Nephron progenitor cell (in vitro differentiated cells): ENCODE measurements at regions not wholly inside any gene's neighbourhood (a gene's known extent, or its start where the extent isn't known, plus 50 kb on each side); places are given as distances from the start of the nearest gene placed in this dataset.

Experiments used
- DNase-seq: peaks from one replicate; pipeline ENCODE4 v3.0.0; 2021
- H3K27ac Mint-ChIP-seq: 2 replicates; pipeline ENCODE4 v1.8.0; 2021; ENCODE audit warnings: mild to moderate bottlenecking, moderate library complexity, mixed read lengths
- H3K27me3 Mint-ChIP-seq: 2 replicates; pipeline ENCODE4 v1.8.0; 2021; ENCODE audit warnings: mild to moderate bottlenecking, low read depth, mixed read lengths; ENCODE audit not compliant: poor library complexity
- H3K36me3 Mint-ChIP-seq: 2 replicates; pipeline ENCODE4 v1.8.0; 2021; ENCODE audit warnings: low read depth, mixed read lengths
- H3K4me1 Mint-ChIP-seq: 2 replicates; pipeline ENCODE4 v1.8.0; 2021; ENCODE audit warnings: mixed read lengths
- H3K4me3 Mint-ChIP-seq: 2 replicates; pipeline ENCODE4 v1.8.0; 2021; ENCODE audit warnings: mild to moderate bottlenecking, moderate library complexity, mixed read lengths
- H3K9me3 Mint-ChIP-seq: 2 replicates; pipeline ENCODE4 v1.8.0; 2021; ENCODE audit warnings: mild to moderate bottlenecking, moderate library complexity, mixed read lengths
- TF ChIP-seq, protein P1 (sequence below): fragments of 200-600 bp; sonication (generic); IDR thresholded peaks from 2 replicates; pipeline ENCODE4 v1.5.0; 2021; ENCODE audit warnings: antibody characterized with exemption

GRCh38 chr7:68537051-68537773 lies 1061.1 kb upstream of the AUTS2 start:
- no peaks in the 10 kb centered on the region for H3K27me3 Mint-ChIP-seq
- peaks cover 31% of the 10 kb centered on the region for H3K9me3 Mint-ChIP-seq
- TF ChIP-seq, protein P1, sequence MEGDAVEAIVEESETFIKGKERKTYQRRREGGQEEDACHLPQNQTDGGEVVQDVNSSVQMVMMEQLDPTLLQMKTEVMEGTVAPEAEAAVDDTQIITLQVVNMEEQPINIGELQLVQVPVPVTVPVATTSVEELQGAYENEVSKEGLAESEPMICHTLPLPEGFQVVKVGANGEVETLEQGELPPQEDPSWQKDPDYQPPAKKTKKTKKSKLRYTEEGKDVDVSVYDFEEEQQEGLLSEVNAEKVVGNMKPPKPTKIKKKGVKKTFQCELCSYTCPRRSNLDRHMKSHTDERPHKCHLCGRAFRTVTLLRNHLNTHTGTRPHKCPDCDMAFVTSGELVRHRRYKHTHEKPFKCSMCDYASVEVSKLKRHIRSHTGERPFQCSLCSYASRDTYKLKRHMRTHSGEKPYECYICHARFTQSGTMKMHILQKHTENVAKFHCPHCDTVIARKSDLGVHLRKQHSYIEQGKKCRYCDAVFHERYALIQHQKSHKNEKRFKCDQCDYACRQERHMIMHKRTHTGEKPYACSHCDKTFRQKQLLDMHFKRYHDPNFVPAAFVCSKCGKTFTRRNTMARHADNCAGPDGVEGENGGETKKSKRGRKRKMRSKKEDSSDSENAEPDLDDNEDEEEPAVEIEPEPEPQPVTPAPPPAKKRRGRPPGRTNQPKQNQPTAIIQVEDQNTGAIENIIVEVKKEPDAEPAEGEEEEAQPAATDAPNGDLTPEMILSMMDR = no peak
- H3K36me3 Mint-ChIP-seq = peaks cover 6% of the 10 kb centered on the region
- no peak overlapping the region for H3K27ac Mint-ChIP-seq
- DNase-seq = no peak
- H3K4me1 Mint-ChIP-seq = peaks cover 8% of the 10 kb centered on the region
- no peak overlapping the region for H3K4me3 Mint-ChIP-seq

DNA sequence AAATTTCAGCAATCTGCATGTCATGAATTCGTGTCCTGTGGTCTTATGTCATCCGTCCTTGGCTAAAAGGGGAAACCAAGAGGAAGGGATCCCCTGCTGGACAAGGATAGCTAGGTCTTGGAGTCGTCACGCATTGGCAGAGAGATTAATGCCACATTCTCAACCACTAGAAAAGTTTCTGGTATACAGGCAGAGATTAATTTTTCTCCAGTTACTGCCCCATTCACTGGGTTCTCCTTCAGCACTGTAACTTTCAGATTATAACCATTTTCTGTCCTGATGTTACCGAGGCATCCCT lies 1060.6 kb upstream of the AUTS2 start:
- H3K9me3 Mint-ChIP-seq = peaks cover 31% of the 10 kb centered on the region
- no peak overlapping the region for H3K27ac Mint-ChIP-seq
- no peak overlapping the region for H3K4me3 Mint-ChIP-seq
- H3K36me3 Mint-ChIP-seq = peaks cover 6% of the 10 kb centered on the region
- peaks cover 8% of the 10 kb centered on the region for H3K4me1 Mint-ChIP-seq
- TF ChIP-seq, protein P1 = no peak
- no peak for DNase-seq
- H3K27me3 Mint-ChIP-seq = no peaks in the 10 kb centered on the region

DNA sequence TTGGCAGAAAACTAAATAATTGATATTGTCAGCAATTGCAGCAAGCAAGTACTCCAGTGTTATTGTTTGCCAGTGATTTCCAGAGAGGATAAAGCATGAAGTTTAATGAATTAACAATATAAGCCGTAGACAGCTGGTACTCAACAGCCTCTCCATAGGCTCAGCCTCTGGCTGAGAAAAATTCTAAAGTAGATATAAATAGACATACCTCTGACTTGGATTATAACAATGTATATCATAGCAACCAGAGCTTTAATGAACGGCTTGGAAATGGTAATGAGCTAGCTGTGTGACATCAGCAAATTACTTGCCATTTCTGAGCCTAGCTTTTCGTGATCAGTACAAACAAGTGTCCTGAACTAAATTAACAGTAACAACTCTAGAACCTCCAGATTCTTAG lies 1055.4 kb upstream of the AUTS2 start:
- no peak for DNase-seq
- no peaks in the 10 kb centered on the region for H3K36me3 Mint-ChIP-seq
- TF ChIP-seq, protein P1 = no peak
- no peaks in the 10 kb centered on the region for H3K27me3 Mint-ChIP-seq
- H3K4me1 Mint-ChIP-seq = peaks cover 3% of the 10 kb centered on the region
- no peak overlapping the region for H3K27ac Mint-ChIP-seq
- H3K9me3 Mint-ChIP-seq = peaks cover 16% of the 10 kb centered on the region
- no peak overlapping the region for H3K4me3 Mint-ChIP-seq

GRCh38 chr7:68544851-68545250 lies 1053.4 kb upstream of the AUTS2 start:
- Mint-ChIP-seq H3K27ac (no peak overlapping the region), H3K9me3 (peaks cover 16% of the 10 kb centered on the region), H3K4me3 (no peak overlapping the region), H3K4me1 (peaks cover 5% of the 10 kb centered on the region), H3K36me3 (no peaks in the 10 kb centered on the region), H3K27me3 (no peaks in the 10 kb centered on the region)
- DNase-seq = no peak
- TF ChIP-seq, protein P1 = no peak

- Mint-ChIP-seq H3K36me3 (no peaks in the 10 kb centered on the region), H3K4me1 (peaks cover 5% of the 10 kb centered on the region), H3K27me3 (no peaks in the 10 kb centered on the region), H3K9me3 (peaks cover 3% of the 10 kb centered on the region), H3K27ac (no peak overlapping the region), H3K4me3 (no peak overlapping the region)
- no peak for DNase-seq
- TF ChIP-seq, protein P1 = no peak
Measured at GRCh38 chr7:68547181-68547580, 1051.1 kb upstream of the AUTS2 start.

DNA sequence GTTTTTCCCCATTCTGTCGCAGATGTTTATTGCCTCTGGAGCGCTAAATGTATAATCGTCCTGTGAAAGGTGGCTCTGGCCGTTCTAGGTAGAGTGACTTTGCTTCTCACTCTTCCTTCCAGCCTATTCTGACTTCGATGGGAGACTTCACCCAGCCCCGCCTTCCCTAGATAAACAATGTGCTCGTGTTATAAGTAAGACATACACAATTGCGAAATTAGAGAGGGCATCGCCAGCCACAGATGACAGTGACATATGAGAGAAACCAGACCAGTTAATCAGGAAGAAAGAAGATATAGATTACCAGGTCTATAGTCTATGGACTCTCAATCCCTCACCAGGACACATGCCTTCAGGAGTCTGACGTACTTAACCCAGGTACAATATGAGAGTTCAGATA lies 1050.5 kb upstream of the AUTS2 start:
- Mint-ChIP-seq H3K4me1 (peaks cover 5% of the 10 kb centered on the region), H3K4me3 (no peak overlapping the region), H3K9me3 (peaks cover 3% of the 10 kb centered on the region), H3K36me3 (no peaks in the 10 kb centered on the region), H3K27ac (no peak overlapping the region), H3K27me3 (no peaks in the 10 kb centered on the region)
- no peak for DNase-seq
- TF ChIP-seq, protein P1 = no peak
